CD4-positive, alpha-beta T cell treated with Interleukin-10 for 1 hour (primary cell): ENCODE measurements at regions not wholly inside any gene's neighbourhood (a gene's known extent, or its start where the extent isn't known, plus 50 kb on each side); places are given as distances from the start of the nearest gene placed in this dataset.
A peak's percentile ranks its signal among the peaks of the same experiment; 100 is the strongest.
"Not testable (repeated sequence)": the region's sequence is repeated elsewhere in the genome, so short reads cannot be mapped to it uniquely, and the experiment has no call there.

Experiments used
- DNase-seq: peaks from one replicate; pipeline ENCODE4 v3.0.0-alpha.2; 2020

DNA sequence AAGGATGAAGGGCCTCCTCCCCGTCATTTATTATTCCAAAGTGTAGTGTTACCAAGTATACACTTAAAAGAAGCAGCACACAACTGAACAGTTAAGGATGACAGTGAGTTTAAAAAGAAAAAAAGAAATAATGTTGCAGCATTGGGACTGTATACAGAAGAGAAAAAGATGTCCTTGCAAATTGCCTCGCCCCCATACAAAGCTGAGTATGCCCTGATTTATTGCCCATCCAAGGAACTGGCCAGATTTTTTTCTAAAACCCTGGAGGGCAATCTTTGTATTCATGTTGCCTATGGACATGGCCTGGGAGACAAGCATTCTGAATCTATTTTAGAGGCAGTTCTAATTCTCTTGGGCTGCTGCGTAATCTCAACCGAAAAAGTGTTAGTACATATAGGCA is 182.7 kb upstream of the NR4A3 start:
- DNase-seq: no peak

DNA sequence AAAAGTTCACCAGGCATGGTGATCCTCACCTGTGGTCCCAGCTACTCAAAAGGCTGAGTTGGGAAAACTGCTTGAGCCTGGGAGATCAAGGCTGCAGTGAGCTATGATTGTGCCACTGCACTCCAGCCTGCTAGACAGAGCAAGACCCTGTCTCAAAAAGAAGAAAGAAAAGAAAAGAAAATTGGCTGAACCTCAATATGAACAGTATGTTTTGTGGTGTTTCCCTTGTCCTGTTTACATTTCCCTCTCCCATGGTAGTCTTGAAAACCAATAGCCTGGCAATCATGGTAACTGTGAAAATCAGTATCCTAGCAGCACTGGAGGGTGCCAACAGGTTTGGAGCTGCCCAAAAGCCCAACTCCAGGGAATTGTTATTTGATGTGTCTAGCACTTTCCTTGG is 174.1 kb upstream of the NR4A3 start:
- no peak for DNase-seq

DNA sequence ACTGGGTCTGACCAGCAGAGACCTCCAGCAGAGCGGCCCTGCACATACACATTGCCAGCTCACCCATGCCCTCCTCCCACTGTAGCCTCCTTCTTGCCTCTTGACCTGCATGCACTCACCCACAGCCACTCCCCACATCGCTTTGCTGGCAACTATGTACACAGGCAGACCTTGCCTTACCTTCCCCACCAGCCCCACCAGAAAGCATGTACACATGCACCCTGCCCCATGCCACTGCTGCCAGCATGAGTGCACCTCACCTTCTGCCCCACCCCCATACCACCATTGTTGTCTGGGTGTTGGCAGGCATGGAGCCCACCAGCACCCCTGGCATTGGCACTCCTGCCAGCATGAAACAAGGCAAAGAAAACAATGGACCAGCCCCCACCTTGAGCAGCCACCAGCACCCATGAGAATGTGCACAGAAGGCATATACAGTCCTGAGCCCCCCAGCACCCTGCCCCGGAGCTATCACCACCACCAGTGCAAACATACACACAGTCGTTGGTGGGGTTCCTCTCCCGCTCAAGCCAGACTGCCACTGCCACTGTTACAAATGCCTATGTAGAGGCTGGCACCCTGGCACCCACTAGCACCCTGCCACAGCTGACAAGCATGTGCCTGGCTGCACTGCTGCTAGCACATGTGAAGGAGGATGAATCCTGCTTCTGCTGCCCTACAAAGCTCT is 171.4 kb upstream of the NR4A3 start:
- DNase-seq: no peak

DNA sequence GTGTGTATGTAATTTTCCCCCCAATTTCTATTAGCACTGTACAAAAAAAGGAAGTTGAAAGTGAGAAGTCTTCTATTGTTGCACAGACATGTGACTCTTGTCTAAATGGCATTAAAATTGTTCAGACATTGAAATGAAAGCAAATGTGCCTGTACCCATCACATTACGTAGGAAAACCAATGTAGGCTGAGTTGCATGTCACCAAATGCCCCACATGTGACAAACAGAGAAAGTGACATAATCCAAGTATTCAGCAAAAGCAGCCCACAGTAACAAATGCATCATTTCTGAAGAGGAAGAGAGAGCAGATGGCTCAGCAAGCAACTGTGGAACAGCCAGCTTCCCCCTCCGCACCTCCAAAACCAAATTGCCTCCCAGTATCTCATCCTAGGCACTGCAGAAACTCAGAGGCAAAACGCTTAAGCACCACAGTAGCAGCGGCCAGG is 161.5 kb upstream of the NR4A3 start:
- DNase-seq: peak; percentile 12

DNA sequence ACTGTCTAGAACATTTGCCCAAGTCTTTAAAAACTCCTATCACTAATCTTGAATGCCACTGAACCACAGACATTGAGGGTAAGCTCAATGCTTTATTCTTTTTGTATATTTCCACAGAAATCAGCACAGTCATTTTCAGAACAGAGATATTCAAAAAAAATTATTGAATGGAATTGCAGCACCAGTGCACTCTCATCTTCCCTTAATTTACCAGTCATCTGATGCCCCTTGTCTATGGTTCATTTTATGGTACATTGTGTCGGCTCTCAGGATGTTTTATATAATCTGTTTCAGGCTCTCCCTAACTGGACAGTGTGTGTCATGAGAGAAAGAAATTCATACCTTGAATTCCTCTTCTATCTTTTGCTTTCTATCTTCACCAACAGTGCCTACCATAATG is 158.4 kb upstream of the NR4A3 start:
- no peak for DNase-seq

DNA sequence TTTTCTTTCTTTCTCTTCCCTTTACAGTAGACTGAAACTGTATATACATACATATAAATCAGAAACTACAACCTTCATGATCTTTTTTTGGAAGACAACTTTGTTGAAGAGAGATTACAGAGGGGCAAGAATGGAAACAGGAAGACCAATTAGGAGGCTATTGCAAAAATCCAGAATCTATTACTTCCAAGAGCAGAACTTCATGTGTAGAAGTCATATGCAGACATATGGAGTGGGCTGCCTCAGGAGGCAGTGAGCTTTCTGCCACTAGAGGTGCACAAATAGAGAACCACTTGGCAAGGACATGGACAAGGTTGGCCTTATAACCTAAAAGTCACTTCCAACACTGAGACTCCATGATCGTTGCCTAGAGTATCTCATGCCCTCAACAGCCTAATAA is 157.8 kb upstream of the NR4A3 start:
- no peak for DNase-seq

DNA sequence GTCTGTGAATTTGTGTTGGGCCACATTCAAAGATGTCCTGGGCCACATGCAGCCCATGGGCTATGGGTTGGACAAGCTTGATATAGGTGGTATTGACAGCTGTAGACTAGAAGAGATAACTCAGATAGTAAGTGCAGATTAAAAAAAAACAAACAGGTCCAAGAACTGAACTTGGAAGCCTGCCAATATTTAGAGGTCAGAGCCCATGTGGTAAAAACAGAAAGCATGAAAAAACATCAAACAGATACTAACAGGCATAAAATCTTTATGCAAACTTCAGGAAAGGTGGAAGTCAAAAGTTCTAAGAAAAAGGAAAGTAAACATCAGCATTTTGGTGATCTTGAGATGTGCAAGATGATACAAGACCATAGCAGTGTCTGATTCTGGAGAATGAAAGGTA is 155.1 kb upstream of the NR4A3 start:
- DNase-seq: peak; percentile 12

DNA sequence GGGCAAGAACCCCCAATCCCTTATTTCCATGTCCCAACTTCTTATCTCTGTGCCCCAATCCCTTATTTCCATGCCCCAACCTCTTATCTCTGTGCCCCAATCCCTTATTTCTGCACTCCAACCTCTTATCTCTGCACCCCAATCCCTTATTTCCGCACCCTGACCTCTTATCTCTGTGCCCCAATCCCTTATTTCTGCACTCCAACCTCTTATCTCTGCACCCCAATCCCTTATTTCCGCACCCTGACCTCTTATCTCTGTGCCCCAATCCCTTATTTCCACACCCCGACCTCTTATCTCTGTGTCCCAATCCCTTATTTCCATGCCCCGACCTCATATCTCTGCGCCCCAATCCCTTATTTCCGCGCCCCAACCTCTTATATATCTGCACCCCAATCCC is 150.8 kb upstream of the NR4A3 start:
- DNase-seq: not testable (repeated sequence)

DNA sequence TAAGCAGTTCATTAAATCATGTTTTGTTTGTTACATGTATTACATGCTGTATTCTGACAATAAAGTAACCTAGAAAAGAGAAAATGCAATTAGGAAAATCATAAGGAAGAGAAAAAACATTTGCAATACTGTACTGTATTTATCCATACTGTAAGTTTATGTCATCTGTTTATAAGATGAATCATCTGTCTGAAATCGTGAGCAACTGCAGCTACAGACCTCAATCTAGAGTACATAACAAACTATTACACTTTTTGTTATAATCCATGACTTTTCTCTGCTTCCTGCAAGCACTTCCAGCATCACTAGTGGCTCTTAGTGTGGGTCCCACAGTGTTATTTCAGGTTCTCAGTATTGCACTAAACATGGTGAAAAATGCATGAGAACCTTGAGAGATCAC is 144.4 kb upstream of the NR4A3 start:
- DNase-seq: no peak

DNA sequence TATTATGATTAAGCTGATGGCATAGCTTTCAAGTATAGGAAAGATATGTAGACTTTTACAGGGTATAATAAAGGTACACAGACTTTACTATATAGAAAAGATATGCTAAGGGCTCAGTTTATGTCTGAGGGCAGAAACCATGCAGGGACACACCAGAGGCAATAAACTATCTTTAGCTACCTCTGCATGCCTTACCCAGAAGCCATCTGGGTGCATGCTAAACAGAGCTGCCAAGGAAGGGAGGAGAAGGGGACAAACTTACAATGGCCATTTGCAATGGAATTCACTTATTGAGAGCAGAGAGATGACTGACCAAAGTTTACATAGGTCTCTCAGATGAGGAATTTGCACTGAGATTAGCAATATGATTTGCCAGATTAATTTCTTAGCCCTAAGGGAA is 143.1 kb upstream of the NR4A3 start:
- DNase-seq: no peak

DNA sequence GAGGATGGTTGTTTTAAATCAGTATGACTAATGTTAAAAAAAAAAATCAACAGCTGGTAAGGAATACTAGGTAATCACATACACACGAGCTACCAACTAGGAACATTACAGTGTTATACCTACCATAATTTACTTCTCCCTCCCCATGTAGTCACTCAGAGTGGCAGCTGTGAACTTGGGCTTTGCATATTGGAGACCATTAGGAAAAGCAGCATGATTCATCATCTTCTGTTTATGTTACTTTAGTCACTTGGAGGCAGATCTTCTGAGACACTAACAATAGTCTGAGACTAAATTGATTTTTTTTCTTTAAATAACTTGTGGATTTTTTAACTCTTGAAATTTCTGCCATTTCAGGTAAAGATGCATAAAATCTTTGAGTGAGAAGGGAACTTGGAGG is 141.5 kb upstream of the NR4A3 start:
- no peak for DNase-seq

DNA sequence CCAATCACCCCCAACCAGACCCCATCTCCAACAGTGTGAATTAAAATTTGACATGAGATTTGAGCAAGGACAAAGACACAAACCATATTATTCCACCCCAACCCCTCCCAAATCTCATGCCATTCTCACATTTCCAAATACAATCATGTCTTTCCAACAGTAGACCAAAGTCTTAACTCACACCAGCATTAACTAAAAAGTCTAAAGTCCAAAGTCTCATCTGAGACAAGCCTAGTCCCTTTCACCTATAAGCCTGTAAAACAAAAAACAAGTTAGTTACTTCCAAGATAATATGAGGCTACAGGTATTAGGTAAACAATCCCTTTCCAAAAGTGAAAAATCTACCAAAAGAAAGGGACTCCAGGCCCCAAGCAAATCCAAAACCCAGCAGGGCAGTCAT is 140.6 kb upstream of the NR4A3 start:
- no peak for DNase-seq

DNA sequence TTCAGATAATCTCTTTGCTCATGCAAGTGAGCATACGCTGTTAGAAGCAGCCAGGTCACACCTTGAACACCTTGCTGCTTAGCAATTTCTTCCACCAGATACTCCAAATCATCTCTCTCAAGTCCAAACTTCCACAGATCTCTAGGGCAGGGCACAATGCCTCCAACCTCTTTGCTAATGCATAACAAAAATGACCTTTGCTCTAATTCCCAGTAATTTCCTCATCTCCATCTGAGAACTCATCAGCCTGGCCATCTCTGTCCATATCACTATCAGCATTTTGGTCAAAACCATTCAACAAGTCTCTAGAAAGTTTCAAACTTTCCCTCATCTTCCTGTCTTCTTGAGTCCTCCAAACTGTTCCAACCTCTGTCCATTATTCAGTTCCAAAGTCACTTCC is 139.3 kb upstream of the NR4A3 start:
- no peak for DNase-seq

DNA sequence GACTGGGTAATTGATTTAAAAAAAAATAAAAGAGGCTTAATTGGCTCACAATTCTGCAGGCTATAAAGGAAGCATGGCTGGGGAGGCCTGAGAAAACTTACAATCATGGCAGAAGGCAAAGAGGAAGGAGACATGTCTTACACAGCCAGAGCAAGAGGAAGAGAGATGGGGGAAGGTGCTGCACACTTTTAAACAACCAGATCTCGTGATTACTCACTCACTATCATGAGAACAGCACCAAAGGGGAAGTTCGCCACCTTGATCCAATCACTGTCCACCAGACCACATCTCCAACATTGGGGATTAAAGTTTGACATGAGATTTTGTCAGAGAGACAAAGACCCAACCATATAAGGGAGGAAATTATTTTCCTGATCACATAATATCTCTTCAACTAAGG is 138.8 kb upstream of the NR4A3 start:
- no peak for DNase-seq

DNA sequence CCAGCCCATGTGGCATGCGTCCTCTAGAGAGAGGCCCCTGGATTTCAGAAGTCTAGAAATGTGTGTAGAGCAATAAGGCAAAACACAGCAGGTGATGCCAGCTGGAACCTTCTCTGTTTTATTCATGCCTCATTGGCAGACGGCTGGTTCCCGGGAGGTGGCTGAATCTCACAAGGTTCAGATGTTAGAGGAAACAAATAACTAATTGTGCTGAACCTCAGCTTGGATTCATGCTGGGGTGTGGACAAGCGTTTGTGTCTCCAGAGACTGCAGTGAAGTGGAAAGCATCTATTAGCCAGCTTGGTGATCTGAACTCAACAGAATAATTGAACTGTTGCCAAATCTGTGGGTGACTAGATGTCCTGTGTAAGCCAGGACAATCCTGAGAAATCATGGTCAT is 131.1 kb upstream of the NR4A3 start:
- no peak for DNase-seq

DNA sequence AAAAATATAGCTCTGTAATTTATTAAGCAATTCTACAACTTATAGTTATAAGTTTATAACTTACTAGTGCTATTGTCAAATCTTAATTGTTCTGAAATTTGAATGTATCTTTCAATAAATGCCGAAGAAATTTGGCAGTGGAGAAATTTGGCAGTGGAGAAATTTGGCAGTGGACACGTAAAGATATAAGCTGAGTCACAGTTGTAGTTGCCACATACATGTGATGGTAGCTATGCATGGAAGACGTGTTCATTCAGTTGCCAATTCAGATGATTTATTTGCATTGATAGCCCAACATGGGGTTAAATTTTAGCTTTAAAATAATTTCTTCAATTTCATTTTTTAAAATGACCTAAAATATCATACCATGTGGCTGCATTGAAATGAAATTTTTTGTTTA is 127.8 kb upstream of the NR4A3 start:
- no peak for DNase-seq

DNA sequence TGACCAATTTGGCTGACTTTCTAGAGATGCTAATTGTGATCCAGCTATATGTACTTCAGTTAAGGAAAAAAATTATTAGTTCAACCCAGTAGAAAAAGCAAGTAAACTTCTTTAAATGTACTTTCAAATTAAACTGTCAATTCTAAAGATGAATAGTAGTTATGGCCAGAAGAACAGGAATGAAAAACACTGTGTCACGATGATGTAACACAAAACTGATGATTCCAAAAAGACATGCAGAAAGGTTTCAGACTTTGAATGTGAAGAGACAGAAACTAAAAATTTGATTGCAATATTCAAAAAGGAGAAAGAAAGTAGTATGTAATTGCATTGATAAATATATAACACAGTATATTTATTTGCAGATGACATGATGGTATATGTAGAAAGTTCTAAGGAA is 127.3 kb upstream of the NR4A3 start:
- no peak for DNase-seq

DNA sequence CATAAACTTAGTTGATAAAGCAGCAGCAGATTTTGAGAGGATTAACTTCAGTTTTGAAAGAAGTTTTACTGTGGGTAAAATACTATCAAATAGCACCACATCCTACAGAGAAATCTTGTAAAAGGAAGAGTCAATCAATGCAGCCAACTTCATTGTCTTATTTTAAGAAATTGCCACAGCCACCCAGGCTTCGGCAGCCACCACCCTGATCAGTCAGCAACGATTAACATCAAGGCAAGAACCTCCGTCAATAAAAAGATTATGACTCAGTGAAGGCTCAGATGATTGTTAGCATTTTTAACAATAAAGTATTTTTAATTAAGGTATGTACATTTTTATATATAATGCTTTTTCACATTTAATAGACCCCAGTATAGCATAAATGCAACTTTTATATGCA is 122.3 kb upstream of the NR4A3 start:
- no peak for DNase-seq

DNA sequence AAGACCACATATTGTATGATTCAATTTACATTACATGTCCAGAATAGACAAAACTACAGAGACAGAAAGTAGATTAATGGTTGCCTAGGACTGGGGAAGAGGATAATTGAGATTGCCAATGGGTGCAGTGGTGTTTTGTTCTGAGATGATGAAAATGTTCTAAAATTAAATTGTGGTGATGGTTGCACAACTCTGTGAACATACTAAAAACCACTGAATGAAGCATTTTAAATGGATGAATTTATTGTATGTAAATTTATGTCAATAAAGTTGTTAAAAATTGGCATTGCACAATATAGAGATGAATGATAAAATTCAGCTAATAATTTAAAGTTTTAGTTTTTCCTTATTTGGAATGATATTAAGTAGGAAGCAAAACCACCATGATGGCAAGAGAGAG is 109.5 kb upstream of the NR4A3 start:
- DNase-seq: no peak

DNA sequence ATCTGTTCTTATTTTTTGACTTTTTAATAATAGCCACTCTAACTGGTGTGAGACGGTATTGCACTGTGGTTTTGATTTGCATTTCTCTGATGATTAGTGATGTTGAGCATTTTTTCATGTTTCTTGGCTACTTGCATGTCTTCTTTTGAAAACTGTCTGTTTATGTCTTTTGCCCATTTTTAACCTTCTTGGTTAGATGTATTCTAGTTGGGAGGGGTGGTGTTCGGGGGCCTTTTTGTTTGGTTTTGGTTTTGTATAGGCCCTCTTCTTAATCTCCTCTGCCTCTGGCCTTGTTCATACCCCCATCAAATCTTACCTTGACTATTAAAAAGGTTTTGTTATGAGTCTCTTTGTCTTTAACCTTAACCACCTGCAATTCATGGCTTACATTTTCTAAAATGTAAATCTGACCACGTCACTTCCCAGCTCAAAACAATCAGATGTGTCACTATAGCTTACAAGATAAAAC is 107.8 kb upstream of the NR4A3 start:
- no peak for DNase-seq

DNA sequence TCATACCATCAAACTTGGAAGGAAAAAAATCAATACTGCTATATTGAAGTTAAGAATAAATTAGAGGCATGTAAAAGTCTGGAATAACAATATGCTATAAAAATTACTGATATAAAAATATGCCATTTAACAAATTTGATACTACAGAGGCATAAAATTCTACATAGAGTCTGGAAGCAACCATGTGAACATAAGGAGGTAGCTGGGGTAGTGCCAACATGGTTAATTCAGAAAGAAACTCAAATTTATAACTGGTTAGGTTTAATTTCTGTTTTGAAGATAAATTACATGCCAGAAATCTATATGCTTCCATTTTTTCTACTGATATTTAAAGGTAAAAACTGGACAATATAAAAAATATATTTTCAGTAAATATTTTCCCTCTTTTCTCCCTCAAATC is 103.1 kb upstream of the NR4A3 start:
- DNase-seq: no peak

DNA sequence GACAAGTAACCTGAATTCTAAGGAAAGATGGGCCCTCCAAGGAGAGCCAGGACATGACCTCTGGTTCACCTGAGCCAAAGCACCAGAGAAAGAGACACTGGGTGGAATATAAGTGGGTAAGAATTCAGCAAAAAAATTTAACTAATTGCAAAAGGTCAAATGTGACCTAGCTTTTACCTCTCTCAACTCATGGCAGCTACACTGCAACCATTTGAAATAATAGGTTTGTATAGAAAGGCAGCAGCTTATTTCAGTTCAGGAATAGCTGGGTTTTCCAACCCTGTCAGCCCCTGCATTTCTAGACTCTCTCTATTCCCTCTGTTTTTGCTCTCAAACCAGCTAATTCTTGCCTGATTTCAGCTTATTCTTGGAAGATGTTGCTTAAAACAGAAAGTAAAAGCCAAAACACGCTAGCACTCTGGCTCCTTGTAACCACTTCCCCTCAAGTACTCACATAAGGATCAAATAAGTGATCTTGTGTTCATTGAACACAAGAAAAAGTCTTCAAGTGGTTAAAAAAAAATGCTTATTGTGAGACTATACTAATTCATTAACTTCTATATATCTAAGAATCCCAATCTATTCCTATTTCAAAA is 101.1 kb upstream of the NR4A3 start:
- peak; percentile 31 for DNase-seq

DNA sequence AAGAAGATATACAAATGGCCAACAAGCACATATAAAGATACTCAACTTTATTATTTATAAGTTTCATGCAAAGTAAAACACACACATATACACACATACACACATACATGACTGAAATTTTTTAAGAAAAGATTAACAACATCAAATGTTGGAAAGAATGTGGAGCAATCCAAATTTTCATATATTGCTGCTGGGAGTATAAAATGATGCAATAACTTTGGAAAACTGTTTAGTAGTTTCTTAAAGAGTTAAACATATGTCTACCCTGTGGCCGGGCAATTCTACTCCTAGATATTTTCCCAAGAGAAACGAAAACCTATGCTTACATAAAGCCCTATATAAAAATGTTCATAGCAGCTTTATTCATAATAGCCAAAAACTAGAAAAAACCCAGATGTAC is 99.8 kb upstream of the NR4A3 start:
- no peak for DNase-seq

DNA sequence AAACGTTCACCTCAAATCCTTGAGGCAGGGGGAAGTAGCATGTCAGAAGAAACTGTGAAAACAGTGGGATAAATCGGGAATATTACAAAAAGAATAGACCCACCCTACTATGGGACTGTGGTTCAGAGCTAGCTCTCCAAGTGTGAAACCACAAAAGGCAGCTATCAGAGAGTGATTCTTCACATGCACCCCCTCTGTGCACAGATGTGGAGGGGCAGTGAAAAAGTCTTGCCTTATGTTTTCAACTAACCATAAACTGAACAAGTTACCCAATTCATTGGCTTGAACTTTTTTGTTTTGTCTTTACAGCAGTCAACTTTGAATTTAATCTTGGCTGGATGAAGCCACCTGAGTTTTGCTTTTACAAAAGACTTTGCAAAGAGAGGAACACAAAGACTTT is 98.8 kb upstream of the NR4A3 start:
- DNase-seq: peak; percentile 22

DNA sequence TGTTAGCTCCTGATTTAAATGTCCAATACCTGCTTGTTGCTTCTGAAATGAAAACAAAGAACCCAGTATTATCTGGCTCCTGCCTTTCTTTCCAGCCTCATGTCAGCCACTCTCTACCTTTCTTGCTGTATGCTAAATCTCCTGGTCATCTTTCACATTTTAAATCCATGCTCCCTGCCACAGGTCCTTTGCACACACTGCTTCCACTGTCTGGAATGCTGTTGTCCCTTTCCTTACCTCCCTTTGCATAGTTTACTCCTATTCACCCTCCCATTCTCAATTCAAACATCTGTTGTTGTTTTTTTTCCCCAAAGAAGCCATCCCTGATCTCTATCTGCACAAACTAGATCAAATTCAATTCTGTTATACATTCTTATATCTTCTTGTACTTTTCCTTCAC is 97.0 kb upstream of the NR4A3 start:
- no peak for DNase-seq
